ENCODE measurements at regions not wholly inside any gene's neighbourhood (a gene's known extent, or its start where the extent isn't known, plus 50 kb on each side); places are given as distances from the start of the nearest gene placed in this dataset.

DNA sequence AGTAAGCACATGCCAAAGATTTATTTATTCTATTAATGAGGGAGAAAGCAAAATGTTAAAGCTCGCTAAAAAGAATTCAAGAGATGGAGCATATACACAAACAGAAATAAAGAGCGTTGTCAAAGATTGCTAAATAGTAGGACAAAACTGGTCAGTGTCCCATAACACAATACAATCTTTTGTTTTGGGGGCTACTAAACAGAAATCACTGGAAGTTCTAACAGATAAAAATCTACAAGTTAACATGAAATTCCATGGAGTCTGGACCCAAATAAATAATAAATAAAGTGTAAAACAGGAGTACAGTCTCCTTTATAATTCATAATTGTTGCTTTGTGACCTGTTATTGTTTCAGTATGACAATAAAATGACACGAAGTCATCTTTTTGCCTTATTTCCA lies 115.2 kb upstream of the CNTNAP4 start:
- TF ChIP-seq POLR2A (IDR thresholded peaks at IDR 0.05; ENCODE audit: low read depth, low read length) (no peak), NFE2L2 (IDR thresholded peaks at IDR 0.05; ENCODE audit: low read depth, low read length) (no peak), RCOR1 (IDR thresholded peaks at IDR 0.05; ENCODE audit: insufficient replicate concordance, low read length) (no peak), FOS (IDR thresholded peaks at IDR 0.05; ENCODE audit: low read depth, low read length) (no peak), SMC3 (IDR thresholded peaks at IDR 0.05; ENCODE audit: low read depth, low read length) (no peak), MAFK (IDR thresholded peaks at IDR 0.05; ENCODE audit: low read depth, low read length) (no peak), MAZ (IDR thresholded peaks at IDR 0.05; ENCODE audit: borderline replicate concordance, low read depth, low read length) (no peak), CEBPB (IDR thresholded peaks at IDR 0.05; ENCODE audit: low read depth, low read length) (no peak), CHD1 (IDR thresholded peaks at IDR 0.05; ENCODE audit: low read depth, low read length) (no peak), BHLHE40 (IDR thresholded peaks at IDR 0.05; ENCODE audit: low read depth, low read length) (no peak)
- TF ChIP-seq, protein P1, sequence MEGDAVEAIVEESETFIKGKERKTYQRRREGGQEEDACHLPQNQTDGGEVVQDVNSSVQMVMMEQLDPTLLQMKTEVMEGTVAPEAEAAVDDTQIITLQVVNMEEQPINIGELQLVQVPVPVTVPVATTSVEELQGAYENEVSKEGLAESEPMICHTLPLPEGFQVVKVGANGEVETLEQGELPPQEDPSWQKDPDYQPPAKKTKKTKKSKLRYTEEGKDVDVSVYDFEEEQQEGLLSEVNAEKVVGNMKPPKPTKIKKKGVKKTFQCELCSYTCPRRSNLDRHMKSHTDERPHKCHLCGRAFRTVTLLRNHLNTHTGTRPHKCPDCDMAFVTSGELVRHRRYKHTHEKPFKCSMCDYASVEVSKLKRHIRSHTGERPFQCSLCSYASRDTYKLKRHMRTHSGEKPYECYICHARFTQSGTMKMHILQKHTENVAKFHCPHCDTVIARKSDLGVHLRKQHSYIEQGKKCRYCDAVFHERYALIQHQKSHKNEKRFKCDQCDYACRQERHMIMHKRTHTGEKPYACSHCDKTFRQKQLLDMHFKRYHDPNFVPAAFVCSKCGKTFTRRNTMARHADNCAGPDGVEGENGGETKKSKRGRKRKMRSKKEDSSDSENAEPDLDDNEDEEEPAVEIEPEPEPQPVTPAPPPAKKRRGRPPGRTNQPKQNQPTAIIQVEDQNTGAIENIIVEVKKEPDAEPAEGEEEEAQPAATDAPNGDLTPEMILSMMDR (conservative IDR thresholded peaks at IDR 0.05; ENCODE audit: low read depth, low read length): no peak
- TF ChIP-seq, protein P2, sequence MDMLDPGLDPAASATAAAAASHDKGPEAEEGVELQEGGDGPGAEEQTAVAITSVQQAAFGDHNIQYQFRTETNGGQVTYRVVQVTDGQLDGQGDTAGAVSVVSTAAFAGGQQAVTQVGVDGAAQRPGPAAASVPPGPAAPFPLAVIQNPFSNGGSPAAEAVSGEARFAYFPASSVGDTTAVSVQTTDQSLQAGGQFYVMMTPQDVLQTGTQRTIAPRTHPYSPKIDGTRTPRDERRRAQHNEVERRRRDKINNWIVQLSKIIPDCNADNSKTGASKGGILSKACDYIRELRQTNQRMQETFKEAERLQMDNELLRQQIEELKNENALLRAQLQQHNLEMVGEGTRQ (IDR thresholded peaks at IDR 0.05; ENCODE audit: low read depth, low read length): no peak

All from IMR-90 (cell line).